Endothelial cell of umbilical vein (primary cell): ENCODE measurements at regions not wholly inside any gene's neighbourhood (a gene's known extent, or its start where the extent isn't known, plus 50 kb on each side); places are given as distances from the start of the nearest gene placed in this dataset. TPM values are rescaled to one million over a fixed set of nuclear protein-coding genes. Genes with fewer than 3 reads are reported as not detected.

Experiments
- BruUV-seq: library from RNA; stranded (reverse); fragments of 400-500 nt; replicated peaks from 2 replicates; lab custom pipeline; 2021; lab: Mats Ljungman, UMichigan
- CTCF ChIA-PET: fragments of 300-600, 350-600 bp; sonication (Branson Sonifier 250); formaldehyde crosslinking; loops from one replicate; lab custom pipeline; 2021; ENCODE audit warnings: antibody characterized with exemption, inconsistent platforms; lab: Charles Lee
- POLR2A ChIA-PET: fragments of 300-600, 350-600 bp; sonication (Branson Sonifier 250); formaldehyde crosslinking; loops from one replicate; lab custom pipeline; 2021; ENCODE audit warnings: antibody characterized with exemption, inconsistent platforms; lab: Charles Lee
- DNase-seq: peaks from one replicate; pipeline ENCODE4 v3.0.0-alpha.2; 2011; ENCODE audit warnings: low read depth, low spot score
- FAIRE-seq: peaks from 2 replicates; lab custom pipeline; 2011; peaks lifted over from hg19 to GRCh38; lab: Jason Lieb, UNC
- H2AFZ ChIP-seq: 2 replicates; pipeline ENCODE4 v1.6.0; 2012; ENCODE audit warnings: low read depth, low read length, control low read depth, inconsistent platforms
- H3K27ac ChIP-seq: 2 replicates; pipeline ENCODE4 v1.5.1; 2011; ENCODE audit warnings: low read depth, mild to moderate bottlenecking, control low read depth, low read length, moderate library complexity; ENCODE audit not compliant: insufficient read depth
- H3K27me3 ChIP-seq, 2 experiments: 2 replicates each; pipeline versions ENCODE4 v1.6.0 to v1.6.1; 2011; ENCODE audit warnings: low read length in 2 of 2, mixed read lengths in 1 of 2; ENCODE audit not compliant: control insufficient read depth in 2 of 2, insufficient read depth in 2 of 2
- H3K36me3 ChIP-seq, 2 experiments: 2 replicates in 1 of 2; 3 replicates in 1 of 2; pipeline ENCODE4 v1.5.1; 2011; ENCODE audit warnings: low read length in 2 of 2, mild to moderate bottlenecking in 1 of 2, moderate library complexity in 1 of 2; ENCODE audit not compliant: control insufficient read depth in 2 of 2, insufficient read depth in 2 of 2; ENCODE audit errors: extremely low read depth in 1 of 2
- H3K4me1 ChIP-seq: 3 replicates; pipeline ENCODE4 v1.5.1; 2011; ENCODE audit warnings: mild to moderate bottlenecking, low read length; ENCODE audit not compliant: control insufficient read depth, insufficient read depth; ENCODE audit errors: extremely low read depth
- H3K4me2 ChIP-seq: 2 replicates; pipeline ENCODE4 v1.6.1; 2011; ENCODE audit warnings: low read length, control low read depth, mixed read lengths; ENCODE audit not compliant: insufficient read depth
- H3K4me3 ChIP-seq, 3 experiments: fragments of 200-600 bp in 1 of 3; sonication (generic), shearing (Covaris generic) in 1 of 3; replicated peaks in 1 of 3; 2 replicates each; pipeline ENCODE4 v1.5.1; 2011 to 2016; ENCODE audit warnings: control low read depth in 3 of 3, low read length in 3 of 3, mild to moderate bottlenecking in 2 of 3, inconsistent platforms in 1 of 3, low read depth in 1 of 3, moderate library complexity in 1 of 3; ENCODE audit not compliant: insufficient read depth in 1 of 3
- H3K79me2 ChIP-seq: 2 replicates; pipeline ENCODE4 v1.6.0; 2012; ENCODE audit warnings: low read length, inconsistent platforms; ENCODE audit not compliant: control insufficient read depth, insufficient read depth
- H3K9ac ChIP-seq: replicated peaks from 2 replicates; pipeline ENCODE3; 2011; ENCODE audit warnings: low read length, control low read depth; ENCODE audit not compliant: insufficient read depth; ENCODE audit errors: extremely low read depth
- H3K9me1 ChIP-seq: replicated peaks from 3 replicates; pipeline ENCODE4 v1.6.0; 2011; ENCODE audit warnings: mild to moderate bottlenecking, low read length; ENCODE audit not compliant: control insufficient read depth, insufficient read depth; ENCODE audit errors: extremely low read depth
- H3K9me3 ChIP-seq: replicated peaks from 2 replicates; pipeline ENCODE4 v1.5.1; 2012; ENCODE audit warnings: low read length, inconsistent platforms; ENCODE audit not compliant: control insufficient read depth, insufficient read depth
- H4K20me1 ChIP-seq: replicated peaks from 2 replicates; pipeline ENCODE3; 2011; ENCODE audit warnings: mild to moderate bottlenecking, low read length; ENCODE audit not compliant: control insufficient read depth, insufficient read depth; ENCODE audit errors: extremely low read depth
- EZH2 ChIP-seq: IDR thresholded peaks from 2 replicates; pipeline ENCODE4 v1.6.1; 2012; ENCODE audit warnings: borderline replicate concordance, low read depth, mild to moderate bottlenecking, moderate library complexity, low read length, inconsistent platforms; ENCODE audit not compliant: severe bottlenecking
- FOS ChIP-seq: IDR thresholded peaks from 2 replicates; pipeline ENCODE4 v1.6.1; 2011; ENCODE audit warnings: mild to moderate bottlenecking, low read length, moderate library complexity, borderline replicate concordance; ENCODE audit not compliant: insufficient read depth
- GATA2 ChIP-seq: IDR thresholded peaks from 2 replicates; pipeline ENCODE4 v1.7.0; 2011; ENCODE audit warnings: low read depth, mild to moderate bottlenecking, moderate library complexity, mixed read lengths, low read length; ENCODE audit not compliant: insufficient read length, insufficient read depth
- JUN ChIP-seq: IDR thresholded peaks from 2 replicates; pipeline ENCODE4 v1.6.1; 2011; ENCODE audit warnings: borderline replicate concordance, low read depth; ENCODE audit not compliant: insufficient read length, insufficient read depth
- MYC ChIP-seq: IDR thresholded peaks from one replicate; pipeline ENCODE4 v1.6.1; 2011; ENCODE audit warnings: mild to moderate bottlenecking, low read depth, low read length
- POLR2AphosphoS5 ChIP-seq: IDR thresholded peaks from 2 replicates; pipeline ENCODE4 v1.6.1; 2012; ENCODE audit warnings: low read depth, mild to moderate bottlenecking, control low read depth, low read length, moderate library complexity; ENCODE audit not compliant: insufficient read depth
- dilution Hi-C: fragments of 300-500 bp; cut with MboI; formaldehyde crosslinking; loops from one replicate; pipeline ENCODE4 v1.15.0; 2019; ENCODE audit warnings: low sequenced_read_pairs; ENCODE audit not compliant: extremely low pct_ligation_motif_present
- intact Hi-C: fragments of 100-400 bp; cut with micrococcal nuclease; formaldehyde crosslinking; loops from one replicate; pipeline ENCODE4 v1.10.0; 2022
- small RNA-seq: library from RNA; depleted of rRNA; stranded (forward); fragments of <200 nt; gene quantifications from one replicate; pipeline ENCODE3, GENCODE V24; 2012; ENCODE audit warnings: low replicate concordance, low read depth; ENCODE audit not compliant: insufficient read depth, insufficient read length
- TF ChIP-seq, protein P1 (sequence below), 2 donors: IDR thresholded peaks; 1 replicate in 1 of 2; 2 replicates in 1 of 2; pipeline ENCODE4 v1.5.1; 2011; ENCODE audit warnings: low read length in 2 of 2, mild to moderate bottlenecking in 2 of 2, moderate library complexity in 2 of 2, control low read depth in 1 of 2, inconsistent platforms in 1 of 2, low read depth in 1 of 2; ENCODE audit not compliant: insufficient read depth in 1 of 2; ENCODE audit errors: extremely low read depth in 1 of 2

DNA sequence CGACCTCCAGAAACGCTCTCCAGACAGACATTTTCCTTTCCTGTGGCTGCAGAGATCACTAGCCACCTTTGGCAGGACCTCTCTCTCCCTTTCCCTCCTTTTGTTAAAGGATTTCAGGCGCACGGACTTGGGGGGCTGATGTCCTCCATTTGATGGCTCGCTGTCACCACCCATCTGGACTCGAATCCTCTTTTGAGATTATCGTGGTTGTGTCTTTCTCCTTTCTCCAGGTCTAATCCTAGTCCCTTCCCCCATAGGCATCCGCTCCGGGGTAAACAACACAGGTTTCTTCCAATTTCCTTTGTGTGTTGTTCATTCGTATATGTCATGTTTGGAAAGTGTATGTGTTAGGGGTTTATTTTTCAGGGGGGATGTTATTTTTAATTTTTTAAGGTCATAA lies 56.7 kb upstream of the SLC24A4 start:
- no TSS peak for BruUV-seq
- no peak for TF ChIP-seq FOS
- no peak for TF ChIP-seq EZH2
- TF ChIP-seq MYC: no peak
- no peak for TF ChIP-seq POLR2AphosphoS5
- no peak for TF ChIP-seq GATA2
- TF ChIP-seq, protein P1, sequence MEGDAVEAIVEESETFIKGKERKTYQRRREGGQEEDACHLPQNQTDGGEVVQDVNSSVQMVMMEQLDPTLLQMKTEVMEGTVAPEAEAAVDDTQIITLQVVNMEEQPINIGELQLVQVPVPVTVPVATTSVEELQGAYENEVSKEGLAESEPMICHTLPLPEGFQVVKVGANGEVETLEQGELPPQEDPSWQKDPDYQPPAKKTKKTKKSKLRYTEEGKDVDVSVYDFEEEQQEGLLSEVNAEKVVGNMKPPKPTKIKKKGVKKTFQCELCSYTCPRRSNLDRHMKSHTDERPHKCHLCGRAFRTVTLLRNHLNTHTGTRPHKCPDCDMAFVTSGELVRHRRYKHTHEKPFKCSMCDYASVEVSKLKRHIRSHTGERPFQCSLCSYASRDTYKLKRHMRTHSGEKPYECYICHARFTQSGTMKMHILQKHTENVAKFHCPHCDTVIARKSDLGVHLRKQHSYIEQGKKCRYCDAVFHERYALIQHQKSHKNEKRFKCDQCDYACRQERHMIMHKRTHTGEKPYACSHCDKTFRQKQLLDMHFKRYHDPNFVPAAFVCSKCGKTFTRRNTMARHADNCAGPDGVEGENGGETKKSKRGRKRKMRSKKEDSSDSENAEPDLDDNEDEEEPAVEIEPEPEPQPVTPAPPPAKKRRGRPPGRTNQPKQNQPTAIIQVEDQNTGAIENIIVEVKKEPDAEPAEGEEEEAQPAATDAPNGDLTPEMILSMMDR (IDR thresholded peaks at IDR 0.05; ENCODE audit: extremely low read depth in 1 of 2, insufficient read depth in 1 of 2, low read depth in 1 of 2, low read length in 2 of 2): no peak
- TF ChIP-seq JUN: no peak
- POLR2A ChIA-PET: no interaction called here
- FAIRE-seq (no peak), DNase-seq (no peak)
- intact Hi-C loops (no loop called here), dilution Hi-C loops (no loop called here)
- Histone ChIP-seq H3K27me3 (no peaks in the 10 kb centered on the region), H3K4me3 (no peak overlapping the region), H3K9ac (no peak overlapping the region), H3K4me1 (no peaks in the 10 kb centered on the region), H3K27ac (no peak overlapping the region), H3K9me1 (no peaks in the 10 kb centered on the region), H2AFZ (no peak overlapping the region), H3K36me3 (no peaks in the 10 kb centered on the region), H4K20me1 (no peaks in the 10 kb centered on the region), H3K79me2 (no peaks in the 10 kb centered on the region), H3K9me3 (no peaks in the 10 kb centered on the region), H3K4me2 (no peak overlapping the region)
- CTCF ChIA-PET: no interaction called here

Small RNA genes in the stretch of these regions (small RNA-seq; reads per million reads assigned to genes)
- gene RNU6-366P: not detected
